ENCODE measurements at regions not wholly inside any gene's neighbourhood (a gene's known extent, or its start where the extent isn't known, plus 50 kb on each side); places are given as distances from the start of the nearest gene placed in this dataset.

- TF ChIP-seq CTCF (IDR thresholded peaks at IDR 0.05) (no peak), POLR2A (IDR thresholded peaks at IDR 0.05) (no peak)
Observed at GRCh38 chr11:11083441-11083840, 225.6 kb upstream of the ZBED5 start.

Data from Peyer's patch (tissue), 4 donors.